ENCODE measurements at regions not wholly inside any gene's neighbourhood (a gene's known extent, or its start where the extent isn't known, plus 50 kb on each side); places are given as distances from the start of the nearest gene placed in this dataset.

DNA sequence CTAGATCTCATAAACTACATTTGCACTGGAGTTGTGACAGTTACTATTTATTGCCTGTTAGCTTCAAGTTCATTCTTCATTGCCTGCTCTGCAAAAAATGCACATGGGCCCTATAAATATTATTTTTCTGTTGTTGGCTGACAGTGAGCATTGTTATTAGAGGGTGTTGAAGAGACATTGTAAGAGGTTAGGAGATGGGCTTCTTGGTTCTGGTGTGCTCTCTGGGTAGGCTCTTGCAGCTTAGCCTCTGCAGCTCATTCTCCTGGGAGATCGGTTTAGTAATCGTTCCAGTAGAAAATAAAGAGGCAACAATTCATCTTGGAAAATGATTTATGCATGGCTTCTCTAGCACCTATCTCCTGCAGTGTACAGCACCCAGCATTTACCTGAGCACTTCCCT, 113.8 kb upstream of the SCN7A start:
- no peaks in the 10 kb centered on the region for H3K27me3 ChIP-seq (replicated peaks; ENCODE audit: insufficient read depth, low read depth, low read length, poor library complexity)
- DNase-seq (ENCODE audit: low spot score): no peak
- H3K27ac ChIP-seq (ENCODE audit: low read depth, low read length, poor library complexity, severe bottlenecking): no peak overlapping the region
- BruUV-seq (replicated peaks): no TSS peak
- H3K36me3 ChIP-seq (ENCODE audit: insufficient read depth, low read length, poor library complexity, severe bottlenecking): no peaks in the 10 kb centered on the region
- CTCF ChIA-PET: no interaction called here
- intact Hi-C loops (cut with micrococcal nuclease; ENCODE audit: unreplicated experiment): no loop called here
- no peaks in the 10 kb centered on the region for H3K4me1 ChIP-seq (ENCODE audit: insufficient read depth, low read length, poor library complexity, severe bottlenecking)
- H3K9me3 ChIP-seq (ENCODE audit: low read depth, low read length, poor library complexity, severe bottlenecking): no peaks in the 10 kb centered on the region
- TF ChIP-seq, protein P1, sequence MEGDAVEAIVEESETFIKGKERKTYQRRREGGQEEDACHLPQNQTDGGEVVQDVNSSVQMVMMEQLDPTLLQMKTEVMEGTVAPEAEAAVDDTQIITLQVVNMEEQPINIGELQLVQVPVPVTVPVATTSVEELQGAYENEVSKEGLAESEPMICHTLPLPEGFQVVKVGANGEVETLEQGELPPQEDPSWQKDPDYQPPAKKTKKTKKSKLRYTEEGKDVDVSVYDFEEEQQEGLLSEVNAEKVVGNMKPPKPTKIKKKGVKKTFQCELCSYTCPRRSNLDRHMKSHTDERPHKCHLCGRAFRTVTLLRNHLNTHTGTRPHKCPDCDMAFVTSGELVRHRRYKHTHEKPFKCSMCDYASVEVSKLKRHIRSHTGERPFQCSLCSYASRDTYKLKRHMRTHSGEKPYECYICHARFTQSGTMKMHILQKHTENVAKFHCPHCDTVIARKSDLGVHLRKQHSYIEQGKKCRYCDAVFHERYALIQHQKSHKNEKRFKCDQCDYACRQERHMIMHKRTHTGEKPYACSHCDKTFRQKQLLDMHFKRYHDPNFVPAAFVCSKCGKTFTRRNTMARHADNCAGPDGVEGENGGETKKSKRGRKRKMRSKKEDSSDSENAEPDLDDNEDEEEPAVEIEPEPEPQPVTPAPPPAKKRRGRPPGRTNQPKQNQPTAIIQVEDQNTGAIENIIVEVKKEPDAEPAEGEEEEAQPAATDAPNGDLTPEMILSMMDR (conservative IDR thresholded peaks at IDR 0.05; ENCODE audit: low read depth, low read length): no peak
- TF ChIP-seq EZH2 (IDR thresholded peaks at IDR 0.05; ENCODE audit: borderline replicate concordance, low read depth, low read length, poor library complexity, severe bottlenecking): no peak
- POLR2A ChIA-PET (ENCODE audit: low non-redundant PET): no interaction called here
- H3K4me3 ChIP-seq (ENCODE audit: low read depth, low read length, poor library complexity, severe bottlenecking): no peak overlapping the region

GRCh38 chr2:166593403-166593802, 99.4 kb upstream of the SCN7A start:
- peaks cover 8% of the 10 kb centered on the region for H3K9me3 ChIP-seq (ENCODE audit: low read depth, low read length, poor library complexity, severe bottlenecking)
- H3K4me1 ChIP-seq (ENCODE audit: insufficient read depth, low read length, poor library complexity, severe bottlenecking): no peaks in the 10 kb centered on the region
- POLR2A ChIA-PET (ENCODE audit: low non-redundant PET): no interaction called here
- no peaks in the 10 kb centered on the region for H3K36me3 ChIP-seq (ENCODE audit: insufficient read depth, low read length, poor library complexity, severe bottlenecking)
- CTCF ChIA-PET: no interaction called here
- intact Hi-C loops (cut with micrococcal nuclease; ENCODE audit: unreplicated experiment): no loop called here
- no peak overlapping the region for H3K4me3 ChIP-seq (ENCODE audit: low read depth, low read length, poor library complexity, severe bottlenecking)
- DNase-seq (ENCODE audit: low spot score): no peak
- TF ChIP-seq, protein P1 (conservative IDR thresholded peaks at IDR 0.05; ENCODE audit: low read depth, low read length): no peak
- no peak for TF ChIP-seq EZH2 (IDR thresholded peaks at IDR 0.05; ENCODE audit: borderline replicate concordance, low read depth, low read length, poor library complexity, severe bottlenecking)
- no peaks in the 10 kb centered on the region for H3K27me3 ChIP-seq (replicated peaks; ENCODE audit: insufficient read depth, low read depth, low read length, poor library complexity)
- no peak overlapping the region for H3K27ac ChIP-seq (ENCODE audit: low read depth, low read length, poor library complexity, severe bottlenecking)
- BruUV-seq (replicated peaks): no TSS peak

GRCh38 chr2:166592750-166593149, 98.7 kb upstream of the SCN7A start:
- peaks cover 5% of the 10 kb centered on the region for H3K9me3 ChIP-seq (ENCODE audit: low read depth, low read length, poor library complexity, severe bottlenecking)
- H3K27ac ChIP-seq (ENCODE audit: low read depth, low read length, poor library complexity, severe bottlenecking): no peak overlapping the region

More at GRCh38 chr2:166592750-166593149, 98.7 kb upstream of the SCN7A start:
- Histone ChIP-seq H3K4me3 (ENCODE audit: low read depth, low read length, poor library complexity, severe bottlenecking) (no peak overlapping the region), H3K36me3 (ENCODE audit: insufficient read depth, low read length, poor library complexity, severe bottlenecking) (no peaks in the 10 kb centered on the region), H3K4me1 (ENCODE audit: insufficient read depth, low read length, poor library complexity, severe bottlenecking) (no peaks in the 10 kb centered on the region), H3K27me3 (replicated peaks; ENCODE audit: insufficient read depth, low read depth, low read length, poor library complexity) (no peaks in the 10 kb centered on the region)
- CTCF ChIA-PET: no interaction called here
- TF ChIP-seq, protein P1 (conservative IDR thresholded peaks at IDR 0.05; ENCODE audit: low read depth, low read length): no peak
- TF ChIP-seq EZH2 (IDR thresholded peaks at IDR 0.05; ENCODE audit: borderline replicate concordance, low read depth, low read length, poor library complexity, severe bottlenecking): no peak
- no TSS peak for BruUV-seq (replicated peaks)
- POLR2A ChIA-PET (ENCODE audit: low non-redundant PET): no interaction called here
- DNase-seq (ENCODE audit: low spot score): no peak
- intact Hi-C loops (cut with micrococcal nuclease; ENCODE audit: unreplicated experiment): no loop called here
